ENCODE measurements at regions not wholly inside any gene's neighbourhood (a gene's known extent, or its start where the extent isn't known, plus 50 kb on each side); places are given as distances from the start of the nearest gene placed in this dataset.

- Mint-ChIP-seq H3K9me3 (ENCODE audit: unreplicated experiment) (no peaks in the 10 kb centered on the region), H3K27ac (ENCODE audit: low read depth, unreplicated experiment) (no peak overlapping the region), H3K4me1 (ENCODE audit: insufficient read depth, unreplicated experiment) (no peaks in the 10 kb centered on the region), H3K36me3 (ENCODE audit: insufficient read depth, unreplicated experiment) (no peaks in the 10 kb centered on the region), H3K27me3 (ENCODE audit: insufficient read depth, unreplicated experiment) (no peaks in the 10 kb centered on the region), H3K4me3 (ENCODE audit: unreplicated experiment) (no peak overlapping the region)
- ChIA-PET CTCF (no interaction called here), POLR2A (interaction anchor here (0.6 kb wide), 1 partner anchor 10 kb away, joined by 3 read pairs; no protein-coding TSS in a partner anchor)
- DNase-seq (ENCODE audit: unreplicated experiment): no peak
- no TSS peak for BruUV-seq (replicated peaks)
- intact Hi-C loops (cut with micrococcal nuclease): no loop called here
- no peak for TF ChIP-seq CTCF (IDR thresholded peaks at IDR 0.05; ENCODE audit: unreplicated experiment)
These were observed 151.1 kb downstream of the C11orf91 start for GRCh38 chr11:33549483-33549882.

- intact Hi-C loops (cut with micrococcal nuclease): no loop called here
- ChIA-PET POLR2A (interaction anchor here (0.7 kb wide), 1 partner anchor 197 kb away, joined by 3 read pairs; no protein-coding TSS in a partner anchor), CTCF (interaction anchor here (1.1 kb wide), 1 partner anchor 142 kb away, joined by 5 read pairs; no protein-coding TSS in a partner anchor)
- Mint-ChIP-seq H3K9me3 (ENCODE audit: unreplicated experiment) (no peaks in the 10 kb centered on the region), H3K36me3 (ENCODE audit: insufficient read depth, unreplicated experiment) (no peaks in the 10 kb centered on the region), H3K27ac (ENCODE audit: low read depth, unreplicated experiment) (no peak overlapping the region), H3K27me3 (ENCODE audit: insufficient read depth, unreplicated experiment) (peaks cover 11% of the 10 kb centered on the region), H3K4me3 (ENCODE audit: unreplicated experiment) (no peak overlapping the region), H3K4me1 (ENCODE audit: insufficient read depth, unreplicated experiment) (no peaks in the 10 kb centered on the region)
- BruUV-seq (replicated peaks): no TSS peak
- TF ChIP-seq CTCF (IDR thresholded peaks at IDR 0.05; ENCODE audit: unreplicated experiment): no peak
- no peak for DNase-seq (ENCODE audit: unreplicated experiment)
These were observed 154.7 kb downstream of the C11orf91 start for GRCh38 chr11:33545931-33546330.

DNA sequence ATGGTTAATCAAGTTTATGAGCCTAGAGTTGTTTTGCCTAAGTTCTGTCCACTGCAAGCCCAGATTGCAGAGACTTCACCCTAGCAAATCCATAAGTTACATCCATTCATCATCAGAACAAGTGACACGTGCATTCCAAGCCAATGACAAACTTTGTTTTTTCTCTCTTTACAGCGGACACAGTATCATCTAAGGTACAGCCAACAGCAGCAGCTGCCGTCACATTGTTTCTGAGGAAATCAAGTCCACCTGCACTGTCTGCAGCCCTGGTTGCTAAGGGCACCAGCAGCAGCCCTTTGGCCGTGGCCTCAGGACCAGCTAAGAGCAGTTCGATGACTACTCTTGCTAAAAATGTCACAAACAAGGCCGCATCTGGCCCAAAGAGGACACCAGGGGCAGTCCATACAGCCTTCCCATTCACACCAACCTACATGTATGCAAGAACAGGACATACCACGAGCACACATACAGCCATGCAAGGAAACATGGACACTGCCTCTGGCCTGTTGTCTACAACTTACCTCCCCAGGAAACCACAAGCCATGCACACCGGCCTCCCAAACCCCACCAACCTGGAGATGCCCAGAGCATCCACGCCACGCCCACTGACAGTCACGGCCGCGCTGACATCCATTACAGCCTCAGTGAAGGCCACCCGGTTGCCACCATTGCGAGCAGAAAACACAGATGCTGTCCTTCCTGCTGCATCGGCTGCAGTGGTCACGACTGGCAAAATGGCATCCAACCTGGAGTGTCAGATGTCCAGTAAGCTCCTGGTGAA lies 155.8 kb downstream of the C11orf91 start:
- TF ChIP-seq CTCF (IDR thresholded peaks at IDR 0.05; ENCODE audit: unreplicated experiment): no peak
- no peak overlapping the region for H3K4me3 Mint-ChIP-seq (ENCODE audit: unreplicated experiment)
- no peaks in the 10 kb centered on the region for H3K36me3 Mint-ChIP-seq (ENCODE audit: insufficient read depth, unreplicated experiment)
- DNase-seq (ENCODE audit: unreplicated experiment): no peak
- H3K9me3 Mint-ChIP-seq (ENCODE audit: unreplicated experiment): no peaks in the 10 kb centered on the region
- H3K27ac Mint-ChIP-seq (ENCODE audit: low read depth, unreplicated experiment): no peak overlapping the region
- intact Hi-C loops (cut with micrococcal nuclease): no loop called here
- POLR2A ChIA-PET: no interaction called here
- BruUV-seq (replicated peaks): no TSS peak
- CTCF ChIA-PET: interaction anchor here (0.5 to 1.0 kb wide), 2 partner anchors 145 to 259 kb away, joined by 3 to 4 read pairs; no protein-coding TSS in a partner anchor
- H3K27me3 Mint-ChIP-seq (ENCODE audit: insufficient read depth, unreplicated experiment): peaks cover 17% of the 10 kb centered on the region
- no peaks in the 10 kb centered on the region for H3K4me1 Mint-ChIP-seq (ENCODE audit: insufficient read depth, unreplicated experiment)

DNA sequence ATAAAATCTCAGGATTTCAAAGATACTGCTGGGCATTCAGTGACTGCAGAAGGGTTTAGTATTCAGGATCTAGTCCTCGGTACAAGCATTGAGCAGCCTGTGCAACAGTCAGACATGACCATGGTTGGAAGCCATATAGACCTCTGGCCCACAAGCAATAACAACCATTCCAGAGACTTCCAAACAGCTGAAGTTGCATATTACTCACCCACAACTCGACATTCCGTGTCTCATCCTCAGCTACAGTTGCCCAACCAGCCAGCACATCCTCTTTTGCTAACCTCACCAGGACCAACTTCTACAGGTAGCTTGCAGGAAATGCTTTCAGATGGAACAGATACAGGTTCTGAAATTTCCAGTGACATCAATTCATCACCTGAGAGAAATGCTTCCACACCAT lies 156.8 kb downstream of the C11orf91 start:
- peaks cover 26% of the 10 kb centered on the region for H3K27me3 Mint-ChIP-seq (ENCODE audit: insufficient read depth, unreplicated experiment)
- no peaks in the 10 kb centered on the region for H3K36me3 Mint-ChIP-seq (ENCODE audit: insufficient read depth, unreplicated experiment)
- TF ChIP-seq CTCF (IDR thresholded peaks at IDR 0.05; ENCODE audit: unreplicated experiment): no peak
- DNase-seq (ENCODE audit: unreplicated experiment): no peak
- intact Hi-C loops (cut with micrococcal nuclease): loop anchor here (1.0 kb wide), 2 partner anchors 138 to 144 kb away; no protein-coding TSS in a partner anchor
- H3K27ac Mint-ChIP-seq (ENCODE audit: low read depth, unreplicated experiment): no peak overlapping the region
- BruUV-seq (replicated peaks): no TSS peak
- ChIA-PET CTCF (interaction anchor here (0.8 to 1.0 kb wide), 3 partner anchors 66 to 146 kb away, joined by 3 to 4 read pairs (median 3); no protein-coding TSS in a partner anchor), POLR2A (no interaction called here)
- no peaks in the 10 kb centered on the region for H3K4me1 Mint-ChIP-seq (ENCODE audit: insufficient read depth, unreplicated experiment)
- no peaks in the 10 kb centered on the region for H3K9me3 Mint-ChIP-seq (ENCODE audit: unreplicated experiment)
- no peak overlapping the region for H3K4me3 Mint-ChIP-seq (ENCODE audit: unreplicated experiment)
